ENCODE measurements at regions not wholly inside any gene's neighbourhood (a gene's known extent, or its start where the extent isn't known, plus 50 kb on each side); places are given as distances from the start of the nearest gene placed in this dataset.

- no peak for ATAC-seq
- POLR2A ChIA-PET, result no interaction called here
Measured at GRCh38 chr1:90650401-90650800, 66.7 kb downstream of the BARHL2 start.

GRCh38 chr1:90640325-90640724 is 76.8 kb downstream of the BARHL2 start:
- no peak for DNase-seq
- Mint-ChIP-seq H3K9me3 (ENCODE audit: insufficient read depth) (no peaks in the 10 kb centered on the region), H3K4me3 (no peak overlapping the region), H3K36me3 (ENCODE audit: low read depth) (no peaks in the 10 kb centered on the region), H3K4me1 (ENCODE audit: low read depth) (no peaks in the 10 kb centered on the region), H3K27me3 (ENCODE audit: low read depth) (no peaks in the 10 kb centered on the region), H3K27ac (no peak overlapping the region)
- ATAC-seq, result no peak
- ChIA-PET POLR2A (no interaction called here), CTCF (no interaction called here)

More at GRCh38 chr1:90650401-90650800, 66.7 kb downstream of the BARHL2 start:
- DNase-seq, result no peak
- Mint-ChIP-seq H3K4me3 (no peak overlapping the region), H3K36me3 (ENCODE audit: low read depth) (no peaks in the 10 kb centered on the region), H3K27me3 (ENCODE audit: low read depth) (peaks cover 7% of the 10 kb centered on the region), H3K4me1 (ENCODE audit: low read depth) (no peaks in the 10 kb centered on the region), H3K27ac (no peak overlapping the region), H3K9me3 (ENCODE audit: insufficient read depth) (no peaks in the 10 kb centered on the region)
- CTCF ChIA-PET, result no interaction called here

- no peaks in the 10 kb centered on the region for H3K9me3 Mint-ChIP-seq (ENCODE audit: insufficient read depth)
- ChIA-PET POLR2A (no interaction called here), CTCF (no interaction called here)
- H3K4me1 Mint-ChIP-seq (ENCODE audit: low read depth), result no peaks in the 10 kb centered on the region
- no peaks in the 10 kb centered on the region for H3K27me3 Mint-ChIP-seq (ENCODE audit: low read depth)
- no peaks in the 10 kb centered on the region for H3K36me3 Mint-ChIP-seq (ENCODE audit: low read depth)
- no peak overlapping the region for H3K27ac Mint-ChIP-seq
- no peak overlapping the region for H3K4me3 Mint-ChIP-seq
- DNase-seq (no peak), ATAC-seq (no peak)
Measured at GRCh38 chr1:90622666-90623065, 94.4 kb downstream of the BARHL2 start.

GRCh38 chr1:90621986-90622385 is 95.1 kb downstream of the BARHL2 start:
- Mint-ChIP-seq H3K27me3 (ENCODE audit: low read depth) (no peaks in the 10 kb centered on the region), H3K9me3 (ENCODE audit: insufficient read depth) (no peaks in the 10 kb centered on the region), H3K4me1 (ENCODE audit: low read depth) (no peaks in the 10 kb centered on the region), H3K4me3 (no peak overlapping the region), H3K36me3 (ENCODE audit: low read depth) (no peaks in the 10 kb centered on the region), H3K27ac (no peak overlapping the region)
- POLR2A ChIA-PET, result no interaction called here
- no peak for DNase-seq
- ATAC-seq, result no peak
- CTCF ChIA-PET, result no interaction called here

GRCh38 chr1:90616395-90616794 is 100.7 kb downstream of the BARHL2 start:
- ChIA-PET POLR2A (no interaction called here), CTCF (no interaction called here)
- DNase-seq (no peak), ATAC-seq (no peak)
- no peaks in the 10 kb centered on the region for H3K4me1 Mint-ChIP-seq (ENCODE audit: low read depth)
- H3K27ac Mint-ChIP-seq, result no peak overlapping the region
- H3K27me3 Mint-ChIP-seq (ENCODE audit: low read depth), result no peaks in the 10 kb centered on the region
- no peaks in the 10 kb centered on the region for H3K9me3 Mint-ChIP-seq (ENCODE audit: insufficient read depth)
- no peak overlapping the region for H3K4me3 Mint-ChIP-seq
- no peaks in the 10 kb centered on the region for H3K36me3 Mint-ChIP-seq (ENCODE audit: low read depth)

- DNase-seq (no peak), ATAC-seq (no peak)
- ChIA-PET POLR2A (no interaction called here), CTCF (no interaction called here)
- no peaks in the 10 kb centered on the region for H3K9me3 Mint-ChIP-seq (ENCODE audit: insufficient read depth)
- no peak overlapping the region for H3K27ac Mint-ChIP-seq
- H3K4me3 Mint-ChIP-seq, result no peak overlapping the region
- no peaks in the 10 kb centered on the region for H3K36me3 Mint-ChIP-seq (ENCODE audit: low read depth)
- no peaks in the 10 kb centered on the region for H3K27me3 Mint-ChIP-seq (ENCODE audit: low read depth)
- no peaks in the 10 kb centered on the region for H3K4me1 Mint-ChIP-seq (ENCODE audit: low read depth)
Measured at GRCh38 chr1:90614872-90615271, 102.2 kb downstream of the BARHL2 start.

GRCh38 chr1:90613371-90613770 is 103.7 kb downstream of the BARHL2 start:
- ChIA-PET POLR2A (no interaction called here), CTCF (no interaction called here)
- no peak overlapping the region for H3K4me3 Mint-ChIP-seq
- H3K4me1 Mint-ChIP-seq (ENCODE audit: low read depth), result no peaks in the 10 kb centered on the region
- no peaks in the 10 kb centered on the region for H3K27me3 Mint-ChIP-seq (ENCODE audit: low read depth)
- no peaks in the 10 kb centered on the region for H3K9me3 Mint-ChIP-seq (ENCODE audit: insufficient read depth)
- H3K36me3 Mint-ChIP-seq (ENCODE audit: low read depth), result no peaks in the 10 kb centered on the region
- H3K27ac Mint-ChIP-seq, result no peak overlapping the region
- no peak for ATAC-seq
- no peak for DNase-seq

GRCh38 chr1:90612033-90612432 is 105.1 kb downstream of the BARHL2 start:
- Mint-ChIP-seq H3K4me3 (no peak overlapping the region), H3K9me3 (ENCODE audit: insufficient read depth) (no peaks in the 10 kb centered on the region), H3K36me3 (ENCODE audit: low read depth) (no peaks in the 10 kb centered on the region), H3K27me3 (ENCODE audit: low read depth) (no peaks in the 10 kb centered on the region), H3K4me1 (ENCODE audit: low read depth) (no peaks in the 10 kb centered on the region), H3K27ac (no peak overlapping the region)
- POLR2A ChIA-PET, result no interaction called here
- CTCF ChIA-PET, result no interaction called here
- DNase-seq, result no peak
- no peak for ATAC-seq

- ChIA-PET POLR2A (no interaction called here), CTCF (no interaction called here)
- H3K27me3 Mint-ChIP-seq (ENCODE audit: low read depth), result peaks cover 3% of the 10 kb centered on the region
- H3K9me3 Mint-ChIP-seq (ENCODE audit: insufficient read depth), result no peaks in the 10 kb centered on the region
- no peaks in the 10 kb centered on the region for H3K36me3 Mint-ChIP-seq (ENCODE audit: low read depth)
- ATAC-seq, result no peak
- no peak for DNase-seq
- no peak overlapping the region for H3K4me3 Mint-ChIP-seq
- no peaks in the 10 kb centered on the region for H3K4me1 Mint-ChIP-seq (ENCODE audit: low read depth)
- no peak overlapping the region for H3K27ac Mint-ChIP-seq
Measured at GRCh38 chr1:90607736-90608135, 109.4 kb downstream of the BARHL2 start.

- no peak for ATAC-seq
- no peak for DNase-seq
- no peaks in the 10 kb centered on the region for H3K4me1 Mint-ChIP-seq (ENCODE audit: low read depth)
- H3K36me3 Mint-ChIP-seq (ENCODE audit: low read depth), result no peaks in the 10 kb centered on the region
- peaks cover 3% of the 10 kb centered on the region for H3K27me3 Mint-ChIP-seq (ENCODE audit: low read depth)
- CTCF ChIA-PET, result no interaction called here
- no peak overlapping the region for H3K4me3 Mint-ChIP-seq
- no peaks in the 10 kb centered on the region for H3K9me3 Mint-ChIP-seq (ENCODE audit: insufficient read depth)
- no peak overlapping the region for H3K27ac Mint-ChIP-seq
- POLR2A ChIA-PET, result no interaction called here
Measured at GRCh38 chr1:90605070-90605469, 112.0 kb downstream of the BARHL2 start.

- Mint-ChIP-seq H3K36me3 (ENCODE audit: low read depth) (no peaks in the 10 kb centered on the region), H3K27ac (no peak overlapping the region), H3K4me1 (ENCODE audit: low read depth) (no peaks in the 10 kb centered on the region), H3K9me3 (ENCODE audit: insufficient read depth) (peaks cover 4% of the 10 kb centered on the region), H3K4me3 (no peak overlapping the region), H3K27me3 (ENCODE audit: low read depth) (peaks cover 1% of the 10 kb centered on the region)
- no peak for DNase-seq
- ATAC-seq, result no peak
- ChIA-PET CTCF (no interaction called here), POLR2A (no interaction called here)
Measured at GRCh38 chr1:90593312-90593711, 123.8 kb downstream of the BARHL2 start.

GRCh38 chr1:90591970-90592356 is 125.1 kb downstream of the BARHL2 start:
- DNase-seq (no peak), ATAC-seq (no peak)
- POLR2A ChIA-PET, result no interaction called here
- H3K9me3 Mint-ChIP-seq (ENCODE audit: insufficient read depth), result no peaks in the 10 kb centered on the region
- no peaks in the 10 kb centered on the region for H3K36me3 Mint-ChIP-seq (ENCODE audit: low read depth)
- H3K4me1 Mint-ChIP-seq (ENCODE audit: low read depth), result no peaks in the 10 kb centered on the region
- H3K27me3 Mint-ChIP-seq (ENCODE audit: low read depth), result no peaks in the 10 kb centered on the region
- no peak overlapping the region for H3K27ac Mint-ChIP-seq
- CTCF ChIA-PET, result no interaction called here
- no peak overlapping the region for H3K4me3 Mint-ChIP-seq

GRCh38 chr1:90591355-90591969 is 125.6 kb downstream of the BARHL2 start:
- Mint-ChIP-seq H3K9me3 (ENCODE audit: insufficient read depth) (no peaks in the 10 kb centered on the region), H3K36me3 (ENCODE audit: low read depth) (no peaks in the 10 kb centered on the region), H3K27ac (no peak overlapping the region), H3K4me1 (ENCODE audit: low read depth) (no peaks in the 10 kb centered on the region), H3K4me3 (no peak overlapping the region), H3K27me3 (ENCODE audit: low read depth) (no peaks in the 10 kb centered on the region)
- ChIA-PET POLR2A (no interaction called here), CTCF (no interaction called here)
- no peak for DNase-seq
- ATAC-seq, result no peak
